Ishikawa (cell line): ENCODE measurements at regions not wholly inside any gene's neighbourhood (a gene's known extent, or its start where the extent isn't known, plus 50 kb on each side); places are given as distances from the start of the nearest gene placed in this dataset.

Experiments
- CREB1 ChIP-seq: IDR thresholded peaks from 2 replicates; pipeline ENCODE4 v1.6.1; 2012; ENCODE audit warnings: low read depth
- EGR1 ChIP-seq: IDR thresholded peaks from 2 replicates; pipeline ENCODE4 v1.6.1; 2012
- EP300 ChIP-seq: IDR thresholded peaks from 2 replicates; pipeline ENCODE4 v1.6.1; 2012; ENCODE audit warnings: borderline replicate concordance
- FOXM1 ChIP-seq: IDR thresholded peaks from 2 replicates; pipeline ENCODE4 v1.6.1; 2012; ENCODE audit warnings: low read depth, borderline replicate concordance
- NFIC ChIP-seq: IDR thresholded peaks from 2 replicates; pipeline ENCODE4 v1.6.1; 2012
- RAD21 ChIP-seq: IDR thresholded peaks from 2 replicates; pipeline ENCODE4 v1.6.1; 2012; ENCODE audit warnings: low read depth
- TAF1 ChIP-seq: IDR thresholded peaks from 2 replicates; pipeline ENCODE4 v1.6.1; 2012; ENCODE audit warnings: low read depth, mild to moderate bottlenecking
- TCF12 ChIP-seq: IDR thresholded peaks from 2 replicates; pipeline ENCODE4 v1.6.1; 2012; ENCODE audit warnings: low read depth
- TEAD4 ChIP-seq: IDR thresholded peaks from 2 replicates; pipeline ENCODE4 v1.6.1; 2012
- YY1 ChIP-seq: IDR thresholded peaks from 2 replicates; pipeline ENCODE4 v1.6.1; 2012; ENCODE audit warnings: low read depth
- ZBTB7A ChIP-seq: IDR thresholded peaks from 2 replicates; pipeline ENCODE4 v1.6.1; 2012; ENCODE audit warnings: low read depth
- TF ChIP-seq, protein P1 (sequence below): IDR thresholded peaks from 2 replicates; pipeline ENCODE4 v1.6.1; 2012
- TF ChIP-seq, protein P2 (sequence below): IDR thresholded peaks from 2 replicates; pipeline ENCODE4 v1.6.1; 2012; ENCODE audit warnings: low read depth, mild to moderate bottlenecking
- TF ChIP-seq, protein P3 (sequence below): IDR thresholded peaks from 2 replicates; pipeline ENCODE4 v1.6.1; 2012

DNA sequence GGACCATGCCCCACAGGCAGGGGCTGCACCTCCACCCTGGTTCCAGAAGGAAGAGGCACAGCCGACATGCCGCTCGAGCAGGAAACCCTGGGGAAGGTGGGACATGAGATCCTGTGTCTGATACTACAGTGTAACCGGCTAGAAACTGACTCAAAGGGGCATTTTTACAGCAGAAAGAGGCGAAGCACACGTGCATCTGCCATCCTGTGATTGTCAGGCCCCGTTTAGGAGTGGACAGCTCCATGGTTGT lies 62.7 kb downstream of the SIK1 start:
- no peak for TF ChIP-seq CREB1
- TF ChIP-seq RAD21: no peak
- TF ChIP-seq TCF12: no peak
- TF ChIP-seq TEAD4: no peak
- TF ChIP-seq TAF1: no peak
- no peak for TF ChIP-seq EGR1
- no peak for TF ChIP-seq FOXM1
- TF ChIP-seq, protein P1, sequence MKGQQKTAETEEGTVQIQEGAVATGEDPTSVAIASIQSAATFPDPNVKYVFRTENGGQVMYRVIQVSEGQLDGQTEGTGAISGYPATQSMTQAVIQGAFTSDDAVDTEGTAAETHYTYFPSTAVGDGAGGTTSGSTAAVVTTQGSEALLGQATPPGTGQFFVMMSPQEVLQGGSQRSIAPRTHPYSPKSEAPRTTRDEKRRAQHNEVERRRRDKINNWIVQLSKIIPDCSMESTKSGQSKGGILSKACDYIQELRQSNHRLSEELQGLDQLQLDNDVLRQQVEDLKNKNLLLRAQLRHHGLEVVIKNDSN: no peak
- TF ChIP-seq, protein P2, sequence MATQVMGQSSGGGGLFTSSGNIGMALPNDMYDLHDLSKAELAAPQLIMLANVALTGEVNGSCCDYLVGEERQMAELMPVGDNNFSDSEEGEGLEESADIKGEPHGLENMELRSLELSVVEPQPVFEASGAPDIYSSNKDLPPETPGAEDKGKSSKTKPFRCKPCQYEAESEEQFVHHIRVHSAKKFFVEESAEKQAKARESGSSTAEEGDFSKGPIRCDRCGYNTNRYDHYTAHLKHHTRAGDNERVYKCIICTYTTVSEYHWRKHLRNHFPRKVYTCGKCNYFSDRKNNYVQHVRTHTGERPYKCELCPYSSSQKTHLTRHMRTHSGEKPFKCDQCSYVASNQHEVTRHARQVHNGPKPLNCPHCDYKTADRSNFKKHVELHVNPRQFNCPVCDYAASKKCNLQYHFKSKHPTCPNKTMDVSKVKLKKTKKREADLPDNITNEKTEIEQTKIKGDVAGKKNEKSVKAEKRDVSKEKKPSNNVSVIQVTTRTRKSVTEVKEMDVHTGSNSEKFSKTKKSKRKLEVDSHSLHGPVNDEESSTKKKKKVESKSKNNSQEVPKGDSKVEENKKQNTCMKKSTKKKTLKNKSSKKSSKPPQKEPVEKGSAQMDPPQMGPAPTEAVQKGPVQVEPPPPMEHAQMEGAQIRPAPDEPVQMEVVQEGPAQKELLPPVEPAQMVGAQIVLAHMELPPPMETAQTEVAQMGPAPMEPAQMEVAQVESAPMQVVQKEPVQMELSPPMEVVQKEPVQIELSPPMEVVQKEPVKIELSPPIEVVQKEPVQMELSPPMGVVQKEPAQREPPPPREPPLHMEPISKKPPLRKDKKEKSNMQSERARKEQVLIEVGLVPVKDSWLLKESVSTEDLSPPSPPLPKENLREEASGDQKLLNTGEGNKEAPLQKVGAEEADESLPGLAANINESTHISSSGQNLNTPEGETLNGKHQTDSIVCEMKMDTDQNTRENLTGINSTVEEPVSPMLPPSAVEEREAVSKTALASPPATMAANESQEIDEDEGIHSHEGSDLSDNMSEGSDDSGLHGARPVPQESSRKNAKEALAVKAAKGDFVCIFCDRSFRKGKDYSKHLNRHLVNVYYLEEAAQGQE: no peak

DNA sequence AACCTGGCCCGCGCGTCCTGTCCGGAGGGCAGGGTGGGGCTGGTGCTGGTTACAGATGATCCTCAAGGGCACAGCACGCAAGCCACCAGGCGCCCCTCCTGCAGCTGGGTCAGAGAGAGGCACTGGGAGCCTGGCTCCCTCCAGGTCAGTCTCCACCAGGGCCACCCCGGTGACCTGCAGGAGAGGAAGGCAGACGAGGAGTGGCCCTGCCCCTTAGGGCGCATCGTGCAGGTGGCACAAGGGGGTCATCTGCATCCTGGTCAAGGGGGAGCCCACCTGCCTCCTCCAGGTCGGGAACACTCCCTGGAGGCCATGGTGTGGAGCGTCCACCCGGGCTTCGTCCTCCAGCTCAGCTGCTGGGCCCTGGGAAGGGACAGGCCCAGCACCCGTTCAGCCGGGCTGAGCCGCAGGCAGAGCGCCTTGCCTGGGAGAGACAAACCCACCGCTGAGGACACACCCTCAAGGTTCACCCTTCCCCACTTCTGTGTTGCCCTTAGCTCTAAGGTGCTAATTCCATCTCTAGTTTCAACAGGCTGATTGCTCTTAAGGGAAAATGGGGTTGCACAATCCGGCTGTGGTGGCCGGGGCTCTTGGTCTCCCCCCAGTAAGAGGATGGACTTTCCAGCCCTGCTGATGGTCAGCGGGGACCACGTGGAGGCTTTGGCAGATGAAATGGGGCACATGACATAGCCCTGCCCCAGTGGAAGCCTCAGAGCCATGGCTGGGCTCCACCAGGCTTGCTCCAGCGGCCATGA lies 63.2 kb downstream of the SIK1 start:
- TF ChIP-seq, protein P1: no peak
- TF ChIP-seq CREB1 (no peak), EP300 (no peak), ZBTB7A (no peak), TEAD4 (no peak)
- TF ChIP-seq, protein P3, sequence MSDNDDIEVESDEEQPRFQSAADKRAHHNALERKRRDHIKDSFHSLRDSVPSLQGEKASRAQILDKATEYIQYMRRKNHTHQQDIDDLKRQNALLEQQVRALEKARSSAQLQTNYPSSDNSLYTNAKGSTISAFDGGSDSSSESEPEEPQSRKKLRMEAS: no peak
- TF ChIP-seq, protein P2: no peak

DNA sequence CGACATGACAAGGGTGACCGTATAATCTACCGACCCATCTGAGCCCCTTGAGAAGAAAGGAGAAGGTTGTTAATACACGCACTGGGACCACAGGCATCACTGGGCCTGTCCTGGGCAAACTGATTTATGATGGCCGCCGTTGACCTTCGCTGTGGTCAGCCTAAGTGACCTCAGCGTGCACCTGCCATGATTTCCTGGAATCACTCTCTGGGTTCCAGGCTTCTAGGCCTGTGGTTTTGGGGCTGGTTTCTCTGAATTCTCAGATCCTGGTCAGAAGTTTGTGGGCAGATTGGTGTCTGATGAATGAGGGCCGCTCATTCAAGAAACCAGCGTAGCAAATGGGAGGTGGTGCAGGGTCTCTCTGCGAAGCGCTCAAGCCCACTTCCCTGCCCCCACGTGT lies 64.0 kb downstream of the SIK1 start:
- TF ChIP-seq FOXM1 (no peak), NFIC (no peak), RAD21 (no peak), EGR1 (no peak), CREB1 (no peak), YY1 (no peak), EP300 (no peak), ZBTB7A (no peak)
- TF ChIP-seq, protein P2: no peak
- TF ChIP-seq, protein P1: no peak
- TF ChIP-seq, protein P3: no peak

DNA sequence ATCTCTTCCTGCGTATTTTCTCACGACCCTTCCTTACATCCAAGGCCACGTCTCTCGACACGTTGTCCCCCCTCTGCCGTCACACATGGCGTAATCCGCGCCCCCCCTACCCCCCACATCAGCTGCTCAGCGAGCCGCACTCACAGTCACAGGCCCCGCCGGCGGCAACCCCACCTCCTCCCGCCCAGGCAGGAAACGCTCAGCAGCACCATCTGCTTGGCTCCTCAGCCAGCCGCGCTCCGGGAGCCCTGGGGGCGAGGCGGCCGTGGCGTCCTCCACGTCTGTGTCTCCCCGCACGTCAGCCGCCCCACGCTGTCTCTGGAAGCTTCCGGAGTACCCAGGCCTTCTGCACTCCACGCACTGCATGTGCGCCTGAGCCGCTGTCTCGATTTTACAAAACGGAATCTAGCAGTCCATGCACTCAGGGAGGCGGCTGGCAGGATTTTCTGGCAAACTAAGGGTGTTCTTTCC lies 64.6 kb downstream of the SIK1 start:
- TF ChIP-seq EGR1: no peak
